ENCODE measurements at regions not wholly inside any gene's neighbourhood (a gene's known extent, or its start where the extent isn't known, plus 50 kb on each side); places are given as distances from the start of the nearest gene placed in this dataset.

GRCh38 chr10:10831085-10831484 is 186.6 kb upstream of the CELF2 start:
- TF ChIP-seq FOXM1 (IDR thresholded peaks at IDR 0.05; ENCODE audit: borderline replicate concordance, low read depth) (no peak), TAF1 (IDR thresholded peaks at IDR 0.05; ENCODE audit: low read depth) (no peak), RAD21 (IDR thresholded peaks at IDR 0.05; ENCODE audit: low read depth) (no peak), YY1 (IDR thresholded peaks at IDR 0.05; ENCODE audit: low read depth) (no peak), CREB1 (IDR thresholded peaks at IDR 0.05; ENCODE audit: low read depth) (no peak)

- TF ChIP-seq TAF1 (IDR thresholded peaks at IDR 0.05; ENCODE audit: low read depth) (no peak), NFIC (IDR thresholded peaks at IDR 0.05) (no peak), RAD21 (IDR thresholded peaks at IDR 0.05; ENCODE audit: low read depth) (no peak), TEAD4 (IDR thresholded peaks at IDR 0.05) (no peak), YY1 (IDR thresholded peaks at IDR 0.05; ENCODE audit: low read depth) (no peak), USF1 (IDR thresholded peaks at IDR 0.05) (no peak), MAX (IDR thresholded peaks at IDR 0.05) (no peak), CREB1 (IDR thresholded peaks at IDR 0.05; ENCODE audit: low read depth) (no peak), REST (IDR thresholded peaks at IDR 0.05; ENCODE audit: low read depth) (no peak), FOXM1 (IDR thresholded peaks at IDR 0.05; ENCODE audit: borderline replicate concordance, low read depth) (no peak), ZBTB7A (IDR thresholded peaks at IDR 0.05; ENCODE audit: low read depth) (no peak), CEBPB (IDR thresholded peaks at IDR 0.05) (no peak), EP300 (IDR thresholded peaks at IDR 0.05; ENCODE audit: borderline replicate concordance) (no peak), EGR1 (IDR thresholded peaks at IDR 0.05) (no peak), TCF12 (IDR thresholded peaks at IDR 0.05; ENCODE audit: low read depth) (no peak)
Observed at GRCh38 chr10:10833955-10834354, 183.7 kb upstream of the CELF2 start.

- no peak for TF ChIP-seq CEBPB (IDR thresholded peaks at IDR 0.05)
- no peak for TF ChIP-seq TEAD4 (IDR thresholded peaks at IDR 0.05)
- no peak for TF ChIP-seq RAD21 (IDR thresholded peaks at IDR 0.05; ENCODE audit: low read depth)
- TF ChIP-seq ZBTB7A (IDR thresholded peaks at IDR 0.05; ENCODE audit: low read depth), result no peak
- TF ChIP-seq YY1 (IDR thresholded peaks at IDR 0.05; ENCODE audit: low read depth), result no peak
- no peak for TF ChIP-seq TCF12 (IDR thresholded peaks at IDR 0.05; ENCODE audit: low read depth)
- TF ChIP-seq EGR1 (IDR thresholded peaks at IDR 0.05), result no peak
- no peak for TF ChIP-seq TAF1 (IDR thresholded peaks at IDR 0.05; ENCODE audit: low read depth)
- TF ChIP-seq USF1 (IDR thresholded peaks at IDR 0.05), result no peak
- TF ChIP-seq FOXM1 (IDR thresholded peaks at IDR 0.05; ENCODE audit: borderline replicate concordance, low read depth), result no peak
- TF ChIP-seq EP300 (IDR thresholded peaks at IDR 0.05; ENCODE audit: borderline replicate concordance), result no peak
- no peak for TF ChIP-seq NFIC (IDR thresholded peaks at IDR 0.05)
- no peak for TF ChIP-seq REST (IDR thresholded peaks at IDR 0.05; ENCODE audit: low read depth)
- no peak for TF ChIP-seq CREB1 (IDR thresholded peaks at IDR 0.05; ENCODE audit: low read depth)
- no peak for TF ChIP-seq MAX (IDR thresholded peaks at IDR 0.05)
Observed at GRCh38 chr10:10844251-10844650, 173.4 kb upstream of the CELF2 start.

- TF ChIP-seq TCF12 (IDR thresholded peaks at IDR 0.05; ENCODE audit: low read depth) (no peak), YY1 (IDR thresholded peaks at IDR 0.05; ENCODE audit: low read depth) (no peak), CEBPB (IDR thresholded peaks at IDR 0.05) (no peak), USF1 (IDR thresholded peaks at IDR 0.05) (no peak)
Observed at GRCh38 chr10:10845185-10845584, 172.5 kb upstream of the CELF2 start.

GRCh38 chr10:10845826-10846503 is 171.7 kb upstream of the CELF2 start:
- TF ChIP-seq REST (IDR thresholded peaks at IDR 0.05; ENCODE audit: low read depth) (no peak), RAD21 (IDR thresholded peaks at IDR 0.05; ENCODE audit: low read depth) (no peak), CEBPB (IDR thresholded peaks at IDR 0.05) (no peak), EP300 (IDR thresholded peaks at IDR 0.05; ENCODE audit: borderline replicate concordance) (no peak), MAX (IDR thresholded peaks at IDR 0.05) (no peak), USF1 (IDR thresholded peaks at IDR 0.05) (no peak), TCF12 (IDR thresholded peaks at IDR 0.05; ENCODE audit: low read depth) (no peak), TEAD4 (IDR thresholded peaks at IDR 0.05) (no peak), YY1 (IDR thresholded peaks at IDR 0.05; ENCODE audit: low read depth) (no peak), NFIC (IDR thresholded peaks at IDR 0.05) (no peak), EGR1 (IDR thresholded peaks at IDR 0.05) (no peak)
